ENCODE measurements at regions not wholly inside any gene's neighbourhood (a gene's known extent, or its start where the extent isn't known, plus 50 kb on each side); places are given as distances from the start of the nearest gene placed in this dataset.

GRCh38 chr4:32042486-32043247, 1322.5 kb downstream of the PCDH7 start:
- DNase-seq (ENCODE audit: low spot score), result no peak
- intact Hi-C loops (cut with DNase I), result no loop called here
- ATAC-seq, result no peak

- intact Hi-C loops (cut with DNase I), result no loop called here
- no peak for DNase-seq (ENCODE audit: low spot score)
- ATAC-seq, result no peak
Observed at GRCh38 chr4:32043248-32043633, 1323.1 kb downstream of the PCDH7 start.

GRCh38 chr4:32061916-32062315, 1341.7 kb downstream of the PCDH7 start:
- ATAC-seq, result no peak
- intact Hi-C loops (cut with DNase I), result no loop called here

GRCh38 chr4:32073542-32073941, 1353.4 kb downstream of the PCDH7 start:
- DNase-seq (ENCODE audit: low spot score) (no peak), ATAC-seq (no peak)
- intact Hi-C loops (cut with DNase I), result no loop called here

More at GRCh38 chr4:32061916-32062315, 1341.7 kb downstream of the PCDH7 start:
- no peak for DNase-seq (ENCODE audit: low spot score)

- ATAC-seq (no peak), DNase-seq (ENCODE audit: low spot score) (no peak)
- intact Hi-C loops (cut with DNase I), result no loop called here
Observed at GRCh38 chr4:32087211-32087610, 1367.0 kb downstream of the PCDH7 start.

- DNase-seq (ENCODE audit: low spot score), result no peak
- intact Hi-C loops (cut with DNase I), result no loop called here
- no peak for ATAC-seq
Observed at GRCh38 chr4:32094987-32095386, 1374.8 kb downstream of the PCDH7 start.

- intact Hi-C loops (cut with DNase I), result no loop called here
- DNase-seq (ENCODE audit: low spot score) (no peak), ATAC-seq (no peak)
Observed at GRCh38 chr4:32102896-32103295, 1382.7 kb downstream of the PCDH7 start.

GRCh38 chr4:32106767-32107166, 1386.6 kb downstream of the PCDH7 start:
- no peak for ATAC-seq
- intact Hi-C loops (cut with DNase I), result no loop called here

GRCh38 chr4:32112891-32113290, 1392.7 kb downstream of the PCDH7 start:
- intact Hi-C loops (cut with DNase I), result loop anchor here (5.0 kb wide), 1 partner anchor 214 kb away; no protein-coding TSS in a partner anchor
- no peak for DNase-seq (ENCODE audit: low spot score)
- no peak for ATAC-seq

More at GRCh38 chr4:32106767-32107166, 1386.6 kb downstream of the PCDH7 start:
- no peak for DNase-seq (ENCODE audit: low spot score)

- no peak for ATAC-seq
- intact Hi-C loops (cut with DNase I), result no loop called here
Observed at GRCh38 chr4:32117693-32118092, 1397.5 kb downstream of the PCDH7 start.

GRCh38 chr4:32119907-32120306, 1399.7 kb downstream of the PCDH7 start:
- ATAC-seq (no peak), DNase-seq (ENCODE audit: low spot score) (no peak)
- intact Hi-C loops (cut with DNase I), result no loop called here

More at GRCh38 chr4:32117693-32118092, 1397.5 kb downstream of the PCDH7 start:
- DNase-seq (ENCODE audit: low spot score), result no peak

GRCh38 chr4:32128549-32128948, 1408.4 kb downstream of the PCDH7 start:
- intact Hi-C loops (cut with DNase I), result no loop called here
- ATAC-seq, result no peak
- no peak for DNase-seq (ENCODE audit: low spot score)

GRCh38 chr4:32129967-32130366, 1409.8 kb downstream of the PCDH7 start:
- ATAC-seq (no peak), DNase-seq (ENCODE audit: low spot score) (no peak)
- intact Hi-C loops (cut with DNase I), result no loop called here

- ATAC-seq (no peak), DNase-seq (ENCODE audit: low spot score) (no peak)
- intact Hi-C loops (cut with DNase I), result no loop called here
Observed at GRCh38 chr4:32133141-32133540, 1413.0 kb downstream of the PCDH7 start.

GRCh38 chr4:32133734-32134133, 1413.6 kb downstream of the PCDH7 start:
- intact Hi-C loops (cut with DNase I), result no loop called here
- ATAC-seq, result no peak

GRCh38 chr4:32135642-32136041, 1415.5 kb downstream of the PCDH7 start:
- no peak for ATAC-seq
- DNase-seq (ENCODE audit: low spot score), result no peak
- intact Hi-C loops (cut with DNase I), result no loop called here

More at GRCh38 chr4:32133734-32134133, 1413.6 kb downstream of the PCDH7 start:
- no peak for DNase-seq (ENCODE audit: low spot score)

GRCh38 chr4:32136081-32136787, 1416.1 kb downstream of the PCDH7 start:
- intact Hi-C loops (cut with DNase I), result no loop called here
- ATAC-seq (no peak), DNase-seq (ENCODE audit: low spot score) (no peak)

GRCh38 chr4:32140636-32141035, 1420.5 kb downstream of the PCDH7 start:
- DNase-seq (ENCODE audit: low spot score), result no peak
- intact Hi-C loops (cut with DNase I), result no loop called here
- ATAC-seq, result no peak

- intact Hi-C loops (cut with DNase I), result no loop called here
- DNase-seq (ENCODE audit: low spot score) (no peak), ATAC-seq (no peak)
Observed at GRCh38 chr4:32142075-32142474, 1421.9 kb downstream of the PCDH7 start.

- DNase-seq (ENCODE audit: low spot score) (no peak), ATAC-seq (no peak)
- intact Hi-C loops (cut with DNase I), result no loop called here
Observed at GRCh38 chr4:32145987-32146386, 1425.8 kb downstream of the PCDH7 start.

Measured in sciatic nerve (tissue), 2 donors.